ENCODE measurements at regions not wholly inside any gene's neighbourhood (a gene's known extent, or its start where the extent isn't known, plus 50 kb on each side); places are given as distances from the start of the nearest gene placed in this dataset.

- peak; percentile 83 for DNase-seq (ENCODE audit: low read depth)
Observed at GRCh38 chr14:56351861-56352260, 227.7 kb upstream of the TMEM260 start.

GRCh38 chr14:56352999-56353398, 226.6 kb upstream of the TMEM260 start:
- DNase-seq (ENCODE audit: low read depth): no peak

DNA sequence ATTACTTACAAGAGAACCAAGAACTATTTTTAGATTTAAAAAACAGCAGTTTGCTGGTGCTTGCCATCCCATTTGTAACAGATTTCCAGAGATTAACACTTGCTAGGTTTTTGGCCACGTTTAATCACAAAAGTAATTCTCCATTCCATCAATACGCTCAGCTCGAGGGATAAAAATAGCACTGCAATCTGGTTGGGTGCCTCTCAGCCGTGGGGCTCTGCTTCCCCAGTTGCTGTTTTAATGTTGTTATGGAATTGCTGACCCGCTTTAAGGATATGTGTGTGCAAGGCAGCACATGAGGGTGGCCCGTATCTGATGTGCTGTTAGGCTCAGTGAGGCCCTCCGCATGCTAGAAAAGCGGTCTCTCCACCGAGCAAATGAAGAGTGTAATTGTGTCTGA, 222.2 kb upstream of the TMEM260 start:
- no peak for DNase-seq (ENCODE audit: low read depth)

GRCh38 chr14:56358275-56358674, 221.3 kb upstream of the TMEM260 start:
- DNase-seq (ENCODE audit: low read depth): no peak

GRCh38 chr14:56358851-56359614, 220.6 kb upstream of the TMEM260 start:
- no peak for DNase-seq (ENCODE audit: low read depth)

DNA sequence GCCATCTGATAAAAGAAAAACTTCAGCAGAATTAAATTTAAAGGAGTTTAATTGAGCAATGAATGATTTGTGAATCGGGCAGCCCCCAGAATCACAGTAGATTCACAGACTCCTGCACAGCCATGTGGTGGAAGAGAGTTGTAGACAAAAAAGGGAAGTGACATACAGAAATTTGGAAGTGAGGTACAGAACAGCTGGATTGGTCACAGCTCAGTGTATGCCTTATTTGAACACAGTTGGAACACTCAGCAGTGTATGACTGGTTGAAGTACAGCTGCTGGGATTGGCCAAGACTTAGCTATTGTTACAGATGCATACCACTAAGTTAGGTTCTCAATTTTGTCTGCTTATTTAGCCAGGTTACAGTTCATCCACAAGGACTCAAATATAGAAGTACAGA, 213.9 kb upstream of the TMEM260 start:
- DNase-seq (ENCODE audit: low read depth): peak; percentile 41

DNA sequence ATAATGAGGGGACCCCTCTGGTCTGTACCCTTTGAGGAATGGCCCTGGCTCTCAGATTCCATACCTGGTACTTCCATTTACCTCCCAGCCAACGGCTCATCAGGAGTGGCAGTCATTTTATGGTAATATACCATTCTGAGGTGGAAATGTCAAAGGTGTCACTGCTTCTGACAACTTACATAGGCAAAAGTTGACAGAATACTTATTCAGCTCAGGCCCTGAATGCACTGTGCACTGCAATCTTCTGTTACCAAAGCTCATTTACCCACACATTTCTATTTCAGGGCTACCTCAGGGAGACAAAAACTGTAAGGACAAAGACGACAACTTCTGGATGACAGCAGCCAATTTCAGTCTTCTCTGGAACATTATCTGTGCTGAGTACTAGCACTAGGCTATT, 212.2 kb upstream of the TMEM260 start:
- DNase-seq (ENCODE audit: low read depth): no peak

GRCh38 chr14:56371737-56372136, 207.9 kb upstream of the TMEM260 start:
- no peak for DNase-seq (ENCODE audit: low read depth)

DNA sequence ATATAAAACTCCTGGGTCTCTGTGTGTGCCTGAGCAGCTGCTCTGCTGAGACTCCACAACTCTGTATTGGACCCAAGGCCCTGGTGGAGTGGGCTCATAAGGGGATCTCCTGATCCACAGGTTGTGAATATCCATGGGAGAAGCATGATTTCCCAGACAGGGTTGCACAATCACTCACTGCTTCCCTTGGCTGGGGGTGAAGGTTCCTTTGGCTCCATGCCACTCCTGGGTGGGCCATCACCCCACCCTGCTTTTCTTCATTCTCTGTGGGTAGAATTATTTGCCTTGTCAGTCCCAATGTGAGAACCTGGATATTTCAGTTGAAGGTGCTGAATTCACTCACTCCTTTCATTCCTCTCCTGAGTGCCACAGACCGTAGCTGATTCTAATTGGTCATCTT, 205.2 kb upstream of the TMEM260 start:
- no peak for DNase-seq (ENCODE audit: low read depth)

GRCh38 chr14:56378046-56378445, 201.6 kb upstream of the TMEM260 start:
- peak; percentile 55 for DNase-seq (ENCODE audit: low read depth)

- DNase-seq (ENCODE audit: low read depth): peak; percentile 77
Observed at GRCh38 chr14:56378475-56378877, 201.1 kb upstream of the TMEM260 start.

DNA sequence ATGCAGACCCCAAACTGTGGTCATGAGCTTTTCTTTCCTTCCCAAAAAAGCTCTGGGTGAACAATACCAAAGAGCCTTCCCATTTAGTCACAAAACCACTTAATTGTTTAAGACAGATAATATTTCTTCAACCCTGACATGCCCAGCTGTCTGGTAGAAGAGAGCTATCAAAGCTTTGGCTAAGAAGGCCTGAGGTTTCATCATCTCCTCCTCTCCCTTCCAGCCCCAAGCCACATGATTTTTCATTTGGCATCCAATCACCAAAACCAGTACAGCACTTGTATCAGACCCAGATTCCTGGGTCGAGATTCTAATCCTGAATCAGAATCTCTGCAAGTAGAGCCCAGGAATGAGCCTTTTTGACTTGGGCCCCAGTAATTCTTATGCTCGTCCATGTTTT, 199.6 kb upstream of the TMEM260 start:
- DNase-seq (ENCODE audit: low read depth): peak; percentile 89

DNA sequence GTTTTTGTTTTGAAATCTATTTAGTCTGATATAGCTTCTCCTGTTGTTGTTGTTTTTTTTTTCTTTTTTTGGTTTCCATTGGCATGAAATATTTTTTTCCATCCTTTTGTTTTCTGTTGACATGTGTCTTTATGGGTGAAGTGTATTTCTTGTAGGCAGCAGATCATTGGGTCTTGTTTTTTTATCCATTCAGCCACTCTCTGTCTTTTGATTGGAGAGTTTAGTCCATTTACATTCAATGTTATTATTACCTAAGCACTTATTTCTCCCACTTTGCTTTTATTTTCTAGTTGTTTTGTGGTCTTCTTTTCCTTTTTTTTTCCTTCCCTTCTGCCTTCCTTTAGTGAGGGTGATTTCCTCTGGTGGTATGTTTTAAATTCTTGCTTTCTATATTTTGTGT, 193.6 kb upstream of the TMEM260 start:
- no peak for DNase-seq (ENCODE audit: low read depth)

DNA sequence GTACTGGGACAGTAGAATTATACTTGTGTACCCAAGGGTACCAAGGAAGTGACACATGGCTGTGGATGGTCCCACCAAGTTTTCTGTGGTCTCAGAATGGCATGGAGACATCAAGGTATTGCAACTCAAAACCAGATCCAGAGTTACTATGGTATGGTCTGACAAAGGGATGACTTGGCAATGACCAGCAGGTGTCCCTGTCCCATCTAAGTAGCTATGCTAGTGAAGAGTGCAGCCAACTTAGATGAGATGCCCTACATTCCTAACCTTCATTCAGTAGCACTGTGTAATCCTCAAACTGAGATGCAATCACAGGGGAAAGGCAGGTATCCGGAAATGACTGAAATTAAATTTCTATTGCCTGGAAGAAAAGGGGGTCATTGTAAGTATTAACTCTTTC, 188.7 kb upstream of the TMEM260 start:
- DNase-seq (ENCODE audit: low read depth): no peak

GRCh38 chr14:56394826-56395530, 184.6 kb upstream of the TMEM260 start:
- no peak for DNase-seq (ENCODE audit: low read depth)

DNA sequence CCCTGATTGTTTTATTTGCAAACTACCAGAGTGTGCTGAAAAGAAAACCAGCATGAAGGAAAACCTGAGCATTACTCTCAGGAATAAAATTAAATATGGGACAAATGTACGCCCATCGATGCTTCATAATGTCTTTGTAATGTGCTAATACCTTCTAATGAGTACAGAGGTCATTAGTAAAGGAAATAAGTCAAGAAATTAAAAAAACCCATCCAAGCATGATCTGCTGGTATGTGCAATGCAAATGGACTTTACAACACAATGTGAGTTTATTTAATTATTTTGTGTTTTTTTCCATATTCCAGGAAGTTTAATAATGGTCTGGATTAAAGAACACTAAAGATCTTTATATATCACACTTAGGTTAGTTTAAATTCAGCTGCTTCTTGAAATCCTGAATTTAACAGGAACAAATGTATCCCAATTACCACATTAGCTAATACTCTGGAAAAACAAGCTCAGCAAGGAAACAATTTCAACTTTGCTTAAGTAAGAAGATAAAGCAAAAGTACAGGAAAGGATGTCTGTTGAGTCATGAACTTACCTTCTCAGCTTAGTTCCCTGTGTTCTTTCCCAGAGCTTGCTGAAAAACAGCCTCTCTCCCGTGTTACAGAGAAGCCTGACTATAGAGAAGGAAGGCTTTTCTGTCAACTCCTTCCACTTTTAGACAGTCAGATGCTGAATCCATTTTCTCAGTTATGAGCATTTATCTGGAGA, 179.3 kb upstream of the TMEM260 start:
- no peak for DNase-seq (ENCODE audit: low read depth)

DNA sequence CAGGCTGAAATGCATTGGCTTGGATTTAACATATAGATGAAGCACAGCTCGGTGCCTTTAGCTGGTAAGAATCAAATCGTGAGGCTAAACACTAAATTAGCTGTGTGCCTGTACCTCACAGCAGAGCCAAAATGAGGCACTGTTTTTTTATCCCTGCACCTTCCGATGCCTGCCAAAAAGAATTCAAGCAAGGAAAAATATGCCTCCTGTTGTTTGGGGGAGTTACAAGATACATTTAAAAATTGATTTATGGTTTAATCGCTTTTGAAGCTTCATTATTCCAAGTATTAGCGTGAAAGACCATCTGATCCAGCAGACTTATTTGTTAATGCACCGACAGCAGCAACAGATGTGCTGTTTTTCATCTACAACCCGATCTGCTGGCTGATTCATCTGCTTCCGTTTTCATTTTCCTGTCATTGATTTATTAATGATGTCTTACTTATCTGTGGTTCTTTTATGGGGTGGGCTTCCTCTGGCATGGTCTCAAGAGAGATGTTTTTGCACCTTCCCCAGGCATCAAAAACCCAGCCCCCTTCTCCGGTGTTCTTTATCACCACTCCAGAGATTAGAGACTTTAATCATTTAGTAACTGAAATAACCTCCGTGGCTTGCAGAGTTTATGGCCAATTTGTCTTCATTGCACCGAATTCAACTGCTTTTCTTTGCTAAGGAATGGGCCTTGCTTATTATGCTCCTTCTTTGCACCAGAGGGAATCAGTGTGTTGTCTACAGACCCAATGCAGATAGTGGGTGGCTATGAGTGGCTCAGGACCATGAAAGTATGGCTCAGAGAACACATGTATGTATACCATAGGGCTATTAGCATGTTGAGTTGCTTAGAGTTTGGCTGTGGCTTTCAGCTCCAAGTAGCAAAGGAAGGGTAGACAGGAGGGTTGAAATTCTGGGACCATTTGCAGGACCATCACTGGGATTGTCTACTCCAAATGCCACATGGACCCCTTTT, 166.8 kb upstream of the TMEM260 start:
- DNase-seq (ENCODE audit: low read depth): no peak

- DNase-seq (ENCODE audit: low read depth): no peak
Observed at GRCh38 chr14:56413721-56414120, 165.9 kb upstream of the TMEM260 start.

DNA sequence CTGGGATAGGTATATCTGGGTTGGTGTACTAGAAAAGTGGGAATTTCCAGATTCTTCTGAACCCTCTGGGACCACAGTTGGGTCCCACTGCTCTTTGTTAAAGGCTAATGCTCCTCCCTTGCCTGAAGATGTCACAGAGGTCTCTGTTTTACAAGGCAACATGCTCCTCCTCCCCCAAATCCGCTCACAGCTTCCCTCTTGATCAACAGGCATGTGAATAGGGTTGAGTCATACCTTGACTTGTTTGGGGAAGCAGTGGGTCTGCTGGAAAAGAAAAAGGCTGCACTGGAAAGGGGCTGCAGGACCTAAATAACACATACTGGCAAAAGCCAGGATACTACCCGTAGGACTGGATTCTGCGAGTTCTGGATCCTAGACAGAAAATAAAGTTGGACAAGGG, 165.4 kb upstream of the TMEM260 start:
- DNase-seq (ENCODE audit: low read depth): no peak

GRCh38 chr14:56416213-56416612, 163.4 kb upstream of the TMEM260 start:
- DNase-seq (ENCODE audit: low read depth): no peak

DNA sequence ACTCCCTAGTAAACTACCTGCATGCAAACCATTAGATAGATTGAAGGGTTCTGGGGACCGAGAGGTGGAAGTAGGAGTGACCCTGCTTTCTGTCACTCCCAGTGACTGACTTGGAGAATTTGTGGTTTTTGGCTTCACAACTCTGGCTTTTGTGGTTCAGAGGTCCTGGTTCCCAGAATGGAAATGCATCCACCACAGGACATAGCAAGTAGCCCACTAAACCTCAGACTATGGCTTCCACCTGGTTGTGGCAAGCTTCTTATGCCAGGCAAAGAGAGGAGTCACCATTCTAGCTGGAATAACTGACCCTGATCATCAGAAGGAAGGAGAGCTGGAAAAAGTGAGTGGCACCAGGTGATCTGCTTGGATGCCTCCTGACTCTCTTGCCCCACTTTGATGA, 162.4 kb upstream of the TMEM260 start:
- peak; percentile 11 for DNase-seq (ENCODE audit: low read depth)

Data from LHCN-M2 (cell line).